Nephron (organoid): ENCODE measurements at regions not wholly inside any gene's neighbourhood (a gene's known extent, or its start where the extent isn't known, plus 50 kb on each side); places are given as distances from the start of the nearest gene placed in this dataset.
"Not testable (repeated sequence)": the region's sequence is repeated elsewhere in the genome, so short reads cannot be mapped to it uniquely, and the experiment has no call there.

Experiments
- H3K27ac Mint-ChIP-seq, 3 experiments: 2 replicates each; pipeline ENCODE4 v1.8.0; 2020; ENCODE audit warnings: mixed read lengths in 3 of 3, mild to moderate bottlenecking in 2 of 3, moderate library complexity in 1 of 3
- H3K27me3 Mint-ChIP-seq: 2 replicates; pipeline ENCODE4 v1.8.0; 2021; ENCODE audit warnings: low read depth, mild to moderate bottlenecking, moderate library complexity, mixed read lengths
- H3K36me3 Mint-ChIP-seq: 2 replicates; pipeline ENCODE4 v1.8.0; 2020; ENCODE audit warnings: low read depth, mixed read lengths
- H3K4me1 Mint-ChIP-seq: 2 replicates; pipeline ENCODE4 v1.8.0; 2020; ENCODE audit warnings: mixed read lengths
- H3K4me3 Mint-ChIP-seq, 3 experiments: 2 replicates each; pipeline ENCODE4 v1.8.0; 2020; ENCODE audit warnings: mild to moderate bottlenecking in 3 of 3, mixed read lengths in 3 of 3, moderate library complexity in 2 of 3
- H3K9me3 Mint-ChIP-seq: 2 replicates; pipeline ENCODE4 v1.8.0; 2020; ENCODE audit warnings: mixed read lengths
- CTCF ChIP-seq, 3 experiments: fragments of 200-600 bp; sonication (generic); IDR thresholded peaks; one replicate each; pipeline ENCODE4 v1.5.0; 2021; ENCODE audit warnings: antibody characterized with exemption in 3 of 3; ENCODE audit not compliant: unreplicated experiment in 3 of 3

- no peak for TF ChIP-seq CTCF (IDR thresholded peaks at IDR 0.05; ENCODE audit: unreplicated experiment in 3 of 3)
- no peak overlapping the region for H3K27ac Mint-ChIP-seq
- no peaks in the 10 kb centered on the region for H3K27me3 Mint-ChIP-seq
- H3K36me3 Mint-ChIP-seq, result no peaks in the 10 kb centered on the region
- peaks cover 24% of the 10 kb centered on the region for H3K4me1 Mint-ChIP-seq
- peaks cover 10% of the 10 kb centered on the region for H3K9me3 Mint-ChIP-seq
- H3K4me3 Mint-ChIP-seq, result no peak overlapping the region
These were observed 345.6 kb downstream of the ADAMTS20 start for GRCh38 chr12:43206396-43206795.

GRCh38 chr12:43198608-43199007 is 353.4 kb downstream of the ADAMTS20 start:
- H3K4me3 Mint-ChIP-seq, result no peak overlapping the region
- no peak for TF ChIP-seq CTCF (IDR thresholded peaks at IDR 0.05; ENCODE audit: unreplicated experiment in 3 of 3)
- peaks cover 17% of the 10 kb centered on the region for H3K9me3 Mint-ChIP-seq
- no peaks in the 10 kb centered on the region for H3K27me3 Mint-ChIP-seq
- no peak overlapping the region for H3K27ac Mint-ChIP-seq
- no peaks in the 10 kb centered on the region for H3K36me3 Mint-ChIP-seq
- H3K4me1 Mint-ChIP-seq, result no peaks in the 10 kb centered on the region

- Mint-ChIP-seq H3K27ac (peak overlapping the region in 2 of 3 experiments; percentile 82 to 88), H3K4me3 (no peak overlapping the region)
- no peak for TF ChIP-seq CTCF (IDR thresholded peaks at IDR 0.05; ENCODE audit: unreplicated experiment in 3 of 3)
These were observed 355.6 kb downstream of the ADAMTS20 start for GRCh38 chr12:43196268-43196907.

GRCh38 chr12:43193096-43193495 is 358.9 kb downstream of the ADAMTS20 start:
- H3K27me3 Mint-ChIP-seq, H3K36me3 Mint-ChIP-seq, H3K4me1 Mint-ChIP-seq, H3K27ac Mint-ChIP-seq, H3K4me3 Mint-ChIP-seq: not testable (repeated sequence)
- peaks cover 27% of the 10 kb centered on the region for H3K9me3 Mint-ChIP-seq

More at GRCh38 chr12:43196268-43196907, 355.6 kb downstream of the ADAMTS20 start:
- H3K27me3 Mint-ChIP-seq, result no peaks in the 10 kb centered on the region
- no peaks in the 10 kb centered on the region for H3K36me3 Mint-ChIP-seq
- H3K9me3 Mint-ChIP-seq, result peaks cover 20% of the 10 kb centered on the region
- no peaks in the 10 kb centered on the region for H3K4me1 Mint-ChIP-seq

- peak overlapping the region in 2 of 3 experiments; percentile 9 to 91 for H3K27ac Mint-ChIP-seq
- H3K4me1 Mint-ChIP-seq, H3K36me3 Mint-ChIP-seq, H3K27me3 Mint-ChIP-seq, H3K4me3 Mint-ChIP-seq: not testable (repeated sequence)
- H3K9me3 Mint-ChIP-seq, result peaks cover 30% of the 10 kb centered on the region
These were observed 359.6 kb downstream of the ADAMTS20 start for GRCh38 chr12:43192442-43192841.

- Mint-ChIP-seq H3K4me3 (no peak overlapping the region), H3K36me3 (peaks cover 10% of the 10 kb centered on the region), H3K9me3 (peaks cover 27% of the 10 kb centered on the region), H3K4me1 (peaks cover 47% of the 10 kb centered on the region), H3K27ac (peak overlapping the region in 2 of 3 experiments; percentile 88 to 89), H3K27me3 (no peaks in the 10 kb centered on the region)
- no peak for TF ChIP-seq CTCF (IDR thresholded peaks at IDR 0.05; ENCODE audit: unreplicated experiment in 3 of 3)
These were observed 371.8 kb downstream of the ADAMTS20 start for GRCh38 chr12:43180242-43180641.

- Mint-ChIP-seq H3K4me1 (peaks cover 47% of the 10 kb centered on the region), H3K4me3 (peak overlapping the region in 1 of 3 experiments; percentile 2), H3K27me3 (no peaks in the 10 kb centered on the region), H3K9me3 (peaks cover 23% of the 10 kb centered on the region), H3K27ac (peak overlapping the region; percentile 41 to 89 (median 88)), H3K36me3 (peaks cover 10% of the 10 kb centered on the region)
- TF ChIP-seq CTCF (IDR thresholded peaks at IDR 0.05; ENCODE audit: unreplicated experiment in 3 of 3), result no peak
These were observed 372.5 kb downstream of the ADAMTS20 start for GRCh38 chr12:43179486-43179885.
